GM18502 (cell line): ENCODE measurements at regions not wholly inside any gene's neighbourhood (a gene's known extent, or its start where the extent isn't known, plus 50 kb on each side); places are given as distances from the start of the nearest gene placed in this dataset.
A peak's percentile ranks its signal among the peaks of the same experiment; 100 is the strongest.

Experiments used
- ATAC-seq: cut with Tn5 transposase; IDR thresholded peaks from one replicate; pipeline ENCODE4 v1.9.1; 2021; ENCODE audit warnings: mild to moderate bottlenecking; ENCODE audit not compliant: unreplicated experiment, poor library complexity

GRCh38 chr10:70966646-70967553, 78.5 kb upstream of the PCBD1 start:
- no peak for ATAC-seq

- ATAC-seq = peak; percentile 45
Measured at GRCh38 chr10:70967591-70968587, 79.5 kb upstream of the PCBD1 start.

- no peak for ATAC-seq
Measured at GRCh38 chr10:70969188-70969587, 80.8 kb upstream of the PCBD1 start.

GRCh38 chr10:70970830-70971229, 82.5 kb upstream of the PCBD1 start:
- no peak for ATAC-seq

- ATAC-seq = no peak
Measured at GRCh38 chr10:70973275-70973674, 84.9 kb upstream of the PCBD1 start.

GRCh38 chr10:70974351-70974901, 86.1 kb upstream of the PCBD1 start:
- no peak for ATAC-seq

GRCh38 chr10:70974920-70975319, 86.6 kb upstream of the PCBD1 start:
- ATAC-seq = no peak

- no peak for ATAC-seq
Measured at GRCh38 chr10:70976063-70976695, 87.8 kb upstream of the PCBD1 start.

- ATAC-seq = no peak
Measured at GRCh38 chr10:70977625-70978024, 89.3 kb upstream of the PCBD1 start.

- ATAC-seq = no peak
Measured at GRCh38 chr10:70978181-70978580, 89.8 kb upstream of the PCBD1 start.

GRCh38 chr10:70978816-70979480, 90.6 kb upstream of the PCBD1 start:
- ATAC-seq = no peak

- ATAC-seq = no peak
Measured at GRCh38 chr10:70980687-70981086, 92.3 kb upstream of the PCBD1 start.

- ATAC-seq = no peak
Measured at GRCh38 chr10:70981171-70981836, 92.9 kb upstream of the PCBD1 start.

GRCh38 chr10:70981936-70982335, 93.6 kb upstream of the PCBD1 start:
- ATAC-seq = no peak

GRCh38 chr10:70982443-70982842, 94.1 kb upstream of the PCBD1 start:
- peak; percentile 82 for ATAC-seq

- ATAC-seq = no peak
Measured at GRCh38 chr10:70984986-70985722, 96.8 kb upstream of the PCBD1 start.

- ATAC-seq = no peak
Measured at GRCh38 chr10:70985824-70986622, 97.7 kb upstream of the PCBD1 start.

- ATAC-seq = no peak
Measured at GRCh38 chr10:70986623-70986950, 98.2 kb upstream of the PCBD1 start.
